IPS-18a (cell line): ENCODE measurements at regions not wholly inside any gene's neighbourhood (a gene's known extent, or its start where the extent isn't known, plus 50 kb on each side); places are given as distances from the start of the nearest gene placed in this dataset.

Experiments used
- H3K27ac ChIP-seq: one replicate; pipeline ENCODE4 v1.5.1; 2013; ENCODE audit warnings: low read length
- H3K27me3 ChIP-seq: one replicate; pipeline ENCODE4 v1.6.1; 2013; ENCODE audit warnings: mild to moderate bottlenecking, low read length; ENCODE audit not compliant: control insufficient read depth, insufficient read depth
- H3K36me3 ChIP-seq: one replicate; pipeline ENCODE4 v1.6.1; 2013; ENCODE audit warnings: low read depth, low read length; ENCODE audit not compliant: control insufficient read depth
- H3K4me1 ChIP-seq: one replicate; pipeline ENCODE4 v1.6.1; 2013; ENCODE audit warnings: low read depth, low read length; ENCODE audit not compliant: control insufficient read depth
- H3K4me3 ChIP-seq: one replicate; pipeline ENCODE4 v1.5.1; 2013; ENCODE audit warnings: low read length
- H3K9ac ChIP-seq: one replicate; pipeline ENCODE4 v1.6.1; 2013; ENCODE audit warnings: mild to moderate bottlenecking, low read length, moderate library complexity
- H3K9me3 ChIP-seq: one replicate; pipeline ENCODE4 v1.6.1; 2013; ENCODE audit warnings: low read depth, low read length; ENCODE audit not compliant: control insufficient read depth

- Histone ChIP-seq H3K9ac (no peak overlapping the region), H3K27ac (no peak overlapping the region), H3K36me3 (no peaks in the 10 kb centered on the region), H3K4me3 (no peak overlapping the region), H3K9me3 (no peaks in the 10 kb centered on the region), H3K27me3 (no peaks in the 10 kb centered on the region), H3K4me1 (no peaks in the 10 kb centered on the region)
Measured at GRCh38 chr3:191074511-191074910, 124.5 kb upstream of the OSTN start.

- H3K9ac ChIP-seq, result no peak overlapping the region
- H3K36me3 ChIP-seq, result no peaks in the 10 kb centered on the region
- H3K27ac ChIP-seq, result no peak overlapping the region
- no peak overlapping the region for H3K4me3 ChIP-seq
- H3K27me3 ChIP-seq, result no peaks in the 10 kb centered on the region
- no peaks in the 10 kb centered on the region for H3K4me1 ChIP-seq
- H3K9me3 ChIP-seq, result no peaks in the 10 kb centered on the region
Measured at GRCh38 chr3:191070762-191071403, 128.2 kb upstream of the OSTN start.

- H3K4me3 ChIP-seq, result no peak overlapping the region
- H3K36me3 ChIP-seq, result no peaks in the 10 kb centered on the region
- H3K4me1 ChIP-seq, result no peaks in the 10 kb centered on the region
- no peaks in the 10 kb centered on the region for H3K27me3 ChIP-seq
- no peak overlapping the region for H3K9ac ChIP-seq
- H3K27ac ChIP-seq, result no peak overlapping the region
- no peaks in the 10 kb centered on the region for H3K9me3 ChIP-seq
Measured at GRCh38 chr3:191070201-191070600, 128.8 kb upstream of the OSTN start.

GRCh38 chr3:191068946-191069813 is 129.9 kb upstream of the OSTN start:
- H3K4me1 ChIP-seq, result no peaks in the 10 kb centered on the region
- no peak overlapping the region for H3K27ac ChIP-seq
- no peak overlapping the region for H3K4me3 ChIP-seq
- no peaks in the 10 kb centered on the region for H3K9me3 ChIP-seq
- no peaks in the 10 kb centered on the region for H3K27me3 ChIP-seq
- H3K9ac ChIP-seq, result no peak overlapping the region
- H3K36me3 ChIP-seq, result no peaks in the 10 kb centered on the region

- H3K27ac ChIP-seq, result no peak overlapping the region
- H3K9ac ChIP-seq, result no peak overlapping the region
- no peak overlapping the region for H3K4me3 ChIP-seq
- no peaks in the 10 kb centered on the region for H3K27me3 ChIP-seq
- H3K36me3 ChIP-seq, result no peaks in the 10 kb centered on the region
- no peaks in the 10 kb centered on the region for H3K4me1 ChIP-seq
- H3K9me3 ChIP-seq, result no peaks in the 10 kb centered on the region
Measured at GRCh38 chr3:191066669-191067068, 132.4 kb upstream of the OSTN start.

GRCh38 chr3:191065181-191065805 is 133.7 kb upstream of the OSTN start:
- Histone ChIP-seq H3K4me1 (no peaks in the 10 kb centered on the region), H3K4me3 (no peak overlapping the region), H3K9ac (no peak overlapping the region), H3K27me3 (no peaks in the 10 kb centered on the region), H3K27ac (no peak overlapping the region), H3K9me3 (no peaks in the 10 kb centered on the region), H3K36me3 (no peaks in the 10 kb centered on the region)

GRCh38 chr3:191051037-191051436 is 148.0 kb upstream of the OSTN start:
- H3K9me3 ChIP-seq, result no peaks in the 10 kb centered on the region

GRCh38 chr3:191047930-191048329 is 151.1 kb upstream of the OSTN start:
- Histone ChIP-seq H3K27me3 (no peaks in the 10 kb centered on the region), H3K27ac (no peak overlapping the region), H3K36me3 (no peaks in the 10 kb centered on the region), H3K4me3 (no peak overlapping the region), H3K4me1 (no peaks in the 10 kb centered on the region), H3K9me3 (peaks cover 4% of the 10 kb centered on the region), H3K9ac (no peak overlapping the region)

More at GRCh38 chr3:191051037-191051436, 148.0 kb upstream of the OSTN start:
- Histone ChIP-seq H3K36me3 (no peaks in the 10 kb centered on the region), H3K9ac (no peak overlapping the region), H3K27ac (no peak overlapping the region), H3K4me3 (no peak overlapping the region), H3K27me3 (no peaks in the 10 kb centered on the region), H3K4me1 (no peaks in the 10 kb centered on the region)

GRCh38 chr3:191030929-191031328 is 168.1 kb upstream of the OSTN start:
- H3K27me3 ChIP-seq, result no peaks in the 10 kb centered on the region
- no peak overlapping the region for H3K27ac ChIP-seq
- no peaks in the 10 kb centered on the region for H3K4me1 ChIP-seq
- no peak overlapping the region for H3K9ac ChIP-seq
- no peaks in the 10 kb centered on the region for H3K9me3 ChIP-seq
- H3K36me3 ChIP-seq, result no peaks in the 10 kb centered on the region
- H3K4me3 ChIP-seq, result no peak overlapping the region

- H3K27me3 ChIP-seq, result no peaks in the 10 kb centered on the region
- H3K36me3 ChIP-seq, result no peaks in the 10 kb centered on the region
- H3K4me3 ChIP-seq, result no peak overlapping the region
- H3K9me3 ChIP-seq, result no peaks in the 10 kb centered on the region
- no peak overlapping the region for H3K27ac ChIP-seq
- H3K4me1 ChIP-seq, result no peaks in the 10 kb centered on the region
- H3K9ac ChIP-seq, result no peak overlapping the region
Measured at GRCh38 chr3:191030491-191030890, 168.0 kb upstream of the GMNC start.

GRCh38 chr3:191026746-191027145 is 164.3 kb upstream of the GMNC start:
- no peak overlapping the region for H3K4me3 ChIP-seq
- no peaks in the 10 kb centered on the region for H3K9me3 ChIP-seq
- no peaks in the 10 kb centered on the region for H3K27me3 ChIP-seq
- no peak overlapping the region for H3K9ac ChIP-seq
- no peaks in the 10 kb centered on the region for H3K36me3 ChIP-seq
- H3K4me1 ChIP-seq, result no peaks in the 10 kb centered on the region
- H3K27ac ChIP-seq, result no peak overlapping the region
